GM21447 (cell line): ENCODE measurements at regions not wholly inside any gene's neighbourhood (a gene's known extent, or its start where the extent isn't known, plus 50 kb on each side); places are given as distances from the start of the nearest gene placed in this dataset.
"Not testable (repeated sequence)": the region's sequence is repeated elsewhere in the genome, so short reads cannot be mapped to it uniquely, and the experiment has no call there.

ENCODE experiments used
- ATAC-seq: cut with Tn5 transposase; IDR thresholded peaks from one replicate; pipeline ENCODE4 v1.9.1; 2021; ENCODE audit not compliant: unreplicated experiment

DNA sequence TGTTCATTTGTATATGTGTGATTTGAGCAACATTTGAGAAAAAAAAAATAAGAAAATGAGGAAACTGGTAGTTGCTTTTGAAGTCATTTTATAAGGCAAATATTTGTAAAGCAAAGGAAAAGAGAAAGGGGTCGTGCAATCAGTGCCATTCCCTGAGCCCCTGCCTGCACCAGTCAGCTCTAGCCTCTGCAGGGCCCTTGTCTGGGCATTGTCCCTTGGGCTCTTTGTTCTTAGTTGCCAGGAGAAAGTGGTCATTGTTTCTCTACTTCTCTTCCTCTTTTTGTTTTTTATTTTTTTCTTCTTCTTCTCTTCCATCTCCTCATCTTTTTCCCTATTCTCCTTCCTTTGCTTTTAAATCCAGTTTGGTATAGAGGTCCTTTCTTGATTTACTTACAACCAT, 175.3 kb upstream of the CREB1 start:
- ATAC-seq = no peak

GRCh38 chr2:207356567-207356966, 173.2 kb upstream of the CREB1 start:
- no peak for ATAC-seq

DNA sequence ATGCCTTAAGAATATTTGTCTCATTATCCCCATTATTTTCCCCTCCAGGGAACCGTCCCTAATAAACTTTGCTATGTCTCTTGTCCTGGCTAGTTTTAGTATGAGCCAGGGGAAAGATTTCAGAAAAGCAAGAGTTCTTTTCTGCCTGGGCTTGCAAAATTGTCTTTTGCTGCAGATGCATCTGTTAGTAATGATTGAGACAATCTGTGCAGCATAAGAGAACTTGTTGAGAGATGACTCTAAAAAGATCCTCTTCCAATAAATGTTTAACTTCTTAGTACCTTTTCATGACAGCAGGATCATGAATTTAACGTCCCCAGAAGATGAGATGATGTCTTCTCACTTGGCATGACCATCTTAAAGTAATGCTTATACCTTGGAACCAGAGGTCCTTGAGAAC, 172.5 kb upstream of the CREB1 start:
- no peak for ATAC-seq

DNA sequence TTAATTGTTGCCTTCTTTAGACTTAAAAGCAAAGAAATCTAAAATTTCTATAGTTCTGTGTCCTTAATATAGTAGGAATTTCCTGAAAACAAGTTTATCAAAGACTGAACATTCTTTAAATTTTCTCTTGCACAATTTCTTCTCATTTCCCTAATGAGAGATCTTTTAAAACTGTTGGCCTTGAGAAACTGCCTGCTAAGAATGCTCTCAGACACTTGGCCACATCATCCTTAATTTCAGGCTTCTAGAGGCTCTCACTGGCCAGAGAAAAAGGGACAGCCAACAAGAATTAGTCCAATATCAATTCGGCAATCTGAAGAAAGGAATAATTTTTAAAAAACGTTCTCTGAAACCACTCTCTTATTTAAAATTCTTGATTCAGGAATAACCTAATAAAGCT, 167.0 kb upstream of the CREB1 start:
- ATAC-seq = no peak

DNA sequence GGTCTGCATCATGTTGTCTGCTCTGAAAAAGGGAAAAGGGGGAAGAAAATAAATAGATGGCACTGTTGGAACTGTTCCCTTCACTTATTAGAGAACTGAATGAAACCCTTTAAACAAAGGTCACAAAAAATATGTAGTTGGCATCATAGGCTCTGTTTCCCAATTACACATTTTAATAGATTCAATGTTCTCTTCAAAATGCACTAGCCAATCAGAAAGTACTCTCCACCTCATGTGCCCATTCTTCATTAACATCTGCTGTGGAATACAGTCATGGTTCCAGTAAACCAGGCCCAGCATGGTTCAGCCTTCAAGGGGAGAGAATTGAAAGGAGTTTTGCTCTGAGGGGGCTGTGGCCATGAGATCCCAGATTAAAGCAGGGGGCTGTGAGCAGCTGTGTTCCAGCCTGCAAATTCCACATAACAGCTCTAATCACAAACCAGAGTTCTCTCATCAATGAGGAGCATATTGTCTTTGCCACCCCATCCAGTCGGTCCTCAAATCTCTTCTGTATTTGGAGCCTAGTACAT, 165.9 kb upstream of the CREB1 start:
- ATAC-seq = no peak

GRCh38 chr2:207370646-207371045, 159.1 kb upstream of the CREB1 start:
- ATAC-seq = no peak

DNA sequence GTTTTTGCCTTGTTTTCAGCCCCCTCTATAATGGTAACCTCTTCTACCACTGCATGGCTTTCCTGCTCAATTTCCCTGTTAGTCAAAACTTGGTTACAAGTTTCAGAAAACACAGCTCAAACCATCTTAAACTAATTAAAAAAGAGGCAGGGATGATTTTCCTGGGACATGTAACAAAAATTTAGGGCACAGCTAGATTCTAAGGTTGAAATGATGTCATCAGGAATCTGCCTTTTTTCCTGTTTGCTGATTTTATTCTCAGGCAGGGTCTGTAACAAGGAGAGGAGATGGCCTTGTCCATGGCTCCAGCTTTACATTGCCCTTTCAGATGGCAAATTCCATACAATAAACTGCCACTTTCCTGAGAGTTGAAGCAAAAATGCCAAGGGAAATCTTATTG, 157.9 kb upstream of the CREB1 start:
- ATAC-seq = no peak

GRCh38 chr2:207372483-207372882, 157.3 kb upstream of the CREB1 start:
- ATAC-seq = no peak

DNA sequence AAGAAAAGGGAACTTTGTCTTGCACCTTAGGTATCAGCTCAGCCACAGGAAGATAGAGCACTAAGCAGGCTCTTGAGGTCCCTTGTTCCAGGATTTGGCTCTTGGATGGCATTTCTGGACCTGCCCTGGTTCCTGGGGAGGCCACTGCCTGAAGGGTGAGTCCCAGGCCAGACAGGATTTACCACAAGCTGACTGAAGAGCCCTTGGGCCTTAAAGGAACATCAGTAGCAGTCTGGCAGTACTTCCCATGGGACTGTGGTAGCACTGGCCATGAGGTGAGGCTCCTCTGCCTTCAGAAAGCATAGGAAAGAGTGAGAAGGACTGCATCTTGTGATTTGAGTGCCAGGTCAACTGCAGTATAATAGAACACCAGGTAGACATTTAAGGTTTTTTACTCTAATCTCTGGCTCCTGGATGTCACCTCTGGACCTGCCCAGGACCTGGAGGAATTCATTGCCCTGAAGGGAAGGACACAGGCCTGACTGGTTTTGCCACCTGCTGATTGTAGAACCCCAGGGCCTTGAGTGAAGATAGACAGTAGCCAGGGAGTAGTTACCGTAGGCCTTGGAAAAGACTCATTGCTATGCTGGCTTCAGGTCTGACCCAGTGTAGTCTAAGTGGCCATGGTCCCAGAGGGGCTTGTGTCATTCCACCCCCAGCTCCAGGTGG, 154.4 kb upstream of the CREB1 start:
- ATAC-seq = no peak

- not testable (repeated sequence) for ATAC-seq
Measured at GRCh38 chr2:207378620-207379019, 151.1 kb upstream of the CREB1 start.

DNA sequence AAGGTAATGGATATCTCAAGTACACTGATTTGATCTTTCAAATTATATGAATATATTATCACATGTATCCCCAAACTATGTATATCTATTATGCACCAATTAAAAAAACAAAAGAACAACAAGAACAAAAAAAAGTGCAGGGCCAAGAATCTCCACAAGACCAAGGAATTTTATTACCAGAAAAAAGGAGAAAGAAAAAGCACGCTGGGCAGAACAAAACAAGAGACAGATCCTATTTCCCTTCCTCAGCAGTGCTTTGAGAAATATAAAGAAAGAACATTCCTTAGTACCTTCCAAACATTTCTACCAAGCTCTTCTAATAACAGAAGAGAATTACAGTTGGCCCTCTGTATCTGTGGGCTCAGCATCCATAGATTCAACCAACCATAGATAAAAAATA, 144.7 kb upstream of the CREB1 start:
- ATAC-seq = no peak

GRCh38 chr2:207385903-207386302, 143.9 kb upstream of the CREB1 start:
- no peak for ATAC-seq

- no peak for ATAC-seq
Measured at GRCh38 chr2:207387001-207387571, 142.7 kb upstream of the CREB1 start.

DNA sequence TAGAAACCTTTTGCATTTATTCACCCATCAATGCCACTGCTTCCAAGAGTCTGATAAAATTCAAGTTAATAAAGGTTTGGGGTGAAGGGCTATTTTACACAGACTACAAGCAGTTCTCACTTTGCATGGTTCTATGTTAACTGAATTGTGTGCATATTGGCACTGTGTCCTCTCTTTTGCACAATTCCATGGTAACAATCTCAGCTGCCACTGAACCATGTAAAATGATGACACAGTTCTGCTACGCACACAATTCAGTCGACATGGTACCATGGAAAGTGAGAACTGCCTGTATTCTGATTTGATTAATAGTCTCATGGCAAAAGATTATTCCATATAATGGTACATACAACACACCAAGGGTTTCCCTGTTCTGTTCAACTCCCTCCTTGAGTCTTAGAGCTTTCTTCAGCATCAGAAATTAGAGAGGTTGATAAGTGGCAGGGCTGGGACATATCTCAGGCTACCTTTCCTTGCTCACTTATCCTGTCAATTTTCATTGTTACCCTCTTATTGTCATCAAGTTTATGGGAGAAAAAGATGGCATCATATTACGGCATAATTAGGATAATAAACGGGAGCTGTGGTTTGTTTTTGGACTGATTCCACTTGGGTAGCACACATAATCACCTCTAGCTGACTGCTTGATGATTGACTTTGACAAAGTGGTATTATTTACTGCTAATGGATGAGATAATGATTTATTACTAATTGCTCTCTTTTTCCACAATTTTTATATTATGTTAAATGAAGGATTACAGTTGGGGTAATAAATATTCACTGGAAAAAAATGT, 139.3 kb upstream of the CREB1 start:
- no peak for ATAC-seq

DNA sequence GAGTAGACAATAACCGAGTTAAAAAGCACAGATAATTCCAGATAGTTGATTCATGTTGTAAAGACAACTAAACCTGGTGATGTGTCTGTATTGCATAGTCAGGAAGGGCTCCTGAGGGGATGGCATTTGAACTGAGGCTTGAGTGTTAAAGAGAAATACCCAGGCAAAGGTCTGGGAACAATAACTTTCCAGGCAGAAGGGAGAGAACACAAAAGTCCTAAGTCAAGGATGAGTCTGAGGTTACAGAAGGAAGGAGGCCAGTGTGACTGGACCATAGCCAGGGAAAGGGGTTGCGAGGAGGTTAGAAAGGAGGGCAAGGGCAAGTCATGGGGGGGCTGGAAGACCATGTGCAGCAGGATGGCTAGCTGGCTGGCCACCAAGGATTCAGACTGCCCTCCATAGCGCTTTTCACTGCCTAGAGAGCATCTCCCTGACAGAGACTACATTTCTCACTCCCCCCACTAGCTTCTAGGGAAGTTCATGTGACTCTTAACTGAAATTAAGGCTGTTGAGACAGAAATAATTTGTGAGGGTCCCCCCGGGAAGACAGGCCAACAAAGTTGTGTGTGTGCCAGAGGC, 135.5 kb upstream of the CREB1 start:
- ATAC-seq = no peak

GRCh38 chr2:207394812-207395534, 134.8 kb upstream of the CREB1 start:
- no peak for ATAC-seq

GRCh38 chr2:207395535-207396251, 134.1 kb upstream of the CREB1 start:
- no peak for ATAC-seq

DNA sequence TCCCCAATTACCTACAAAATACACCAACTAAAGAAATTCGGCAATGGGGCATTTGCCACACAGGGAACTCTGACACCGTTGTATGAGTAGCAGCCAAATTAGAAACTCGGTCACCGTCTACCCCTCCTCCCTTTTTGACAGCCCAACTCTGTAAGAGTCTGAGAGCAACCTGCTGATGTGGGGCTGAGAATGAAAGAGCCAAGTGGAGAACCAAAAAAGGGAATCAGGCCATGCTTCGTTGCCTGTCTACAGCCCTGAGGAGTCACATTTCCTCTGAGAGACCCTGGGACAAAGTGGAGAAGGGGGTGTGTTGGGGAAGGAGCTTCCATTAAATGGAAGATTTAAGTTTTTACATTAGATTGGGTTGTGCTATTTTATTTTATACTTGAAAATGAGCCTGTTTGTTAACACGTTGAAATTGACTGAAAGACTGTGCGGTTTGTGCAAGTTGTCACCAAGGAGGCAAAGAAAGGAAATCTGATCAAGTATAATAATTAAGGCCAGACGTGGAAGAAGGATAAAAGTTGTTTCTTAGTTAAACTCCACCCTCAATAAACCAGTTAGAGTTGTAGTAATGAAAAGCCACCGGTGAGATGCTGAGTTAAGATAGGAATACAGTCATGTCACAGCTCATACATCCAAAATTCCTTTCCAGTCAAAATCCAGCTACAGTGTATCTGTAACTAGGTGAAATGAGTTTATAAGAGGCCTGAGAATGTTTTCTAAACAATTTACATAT, 131.7 kb upstream of the CREB1 start:
- no peak for ATAC-seq

DNA sequence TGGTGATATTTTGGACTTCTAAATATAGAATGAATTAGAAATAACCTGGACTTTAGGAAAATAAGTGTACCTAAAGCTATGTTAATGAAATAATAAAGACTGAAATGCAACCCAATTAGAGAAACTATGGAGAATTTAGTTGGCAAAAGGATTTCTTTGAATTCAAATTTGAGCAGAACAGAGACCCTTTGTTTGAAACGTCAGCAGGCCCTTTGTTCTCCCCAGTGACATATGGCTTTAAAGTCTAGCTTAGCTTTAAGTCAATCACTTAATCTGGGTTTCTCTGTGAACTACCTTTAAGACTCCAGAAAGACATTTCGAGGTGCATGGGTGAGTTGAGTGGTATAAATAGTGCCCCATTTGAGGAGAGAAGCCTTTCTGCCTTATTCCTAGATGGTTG, 130.5 kb upstream of the CREB1 start:
- no peak for ATAC-seq

DNA sequence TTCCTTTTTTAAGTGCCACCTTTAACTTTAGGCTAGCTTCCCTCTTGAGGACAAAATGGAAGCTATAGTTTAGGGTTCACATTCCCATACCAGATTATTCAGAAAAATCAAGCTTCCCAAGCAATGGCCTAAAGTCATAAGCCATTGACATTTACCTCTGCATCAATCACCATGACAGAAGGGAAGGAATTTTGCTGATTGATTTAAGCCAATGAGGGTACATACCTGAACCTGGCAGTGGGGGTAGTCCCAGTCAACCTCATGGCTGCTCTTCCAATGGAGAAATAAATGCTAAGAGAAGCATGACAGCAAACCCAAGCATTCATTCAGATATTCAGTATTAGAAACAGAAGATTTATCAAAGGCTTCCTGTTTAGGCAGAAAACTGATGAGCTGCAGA, 128.4 kb upstream of the CREB1 start:
- no peak for ATAC-seq
